Prostate gland (tissue), 2 donors: ENCODE measurements at regions not wholly inside any gene's neighbourhood (a gene's known extent, or its start where the extent isn't known, plus 50 kb on each side); places are given as distances from the start of the nearest gene placed in this dataset.

Experiments used
- CTCF ChIP-seq, 4 experiments: fragments of 200-600 bp in 2 of 4; fragments of 450-650 bp in 2 of 4; sonication (generic) in 2 of 4; IDR thresholded peaks; 1 replicate in 3 of 4; 2 replicates in 1 of 4; pipeline ENCODE4 v1.5.1; 2016 to 2019; ENCODE audit warnings: antibody characterized with exemption in 4 of 4, mild to moderate bottlenecking in 2 of 4, moderate library complexity in 2 of 4
- POLR2A ChIP-seq: fragments of 450-650 bp; IDR thresholded peaks from one replicate; pipeline ENCODE4 v1.6.1; 2016; ENCODE audit warnings: antibody characterized with exemption, mild to moderate bottlenecking

GRCh38 chr13:73173279-73173811, 114.5 kb downstream of the KLF5 start:
- TF ChIP-seq CTCF (IDR thresholded peaks at IDR 0.05): no peak
- TF ChIP-seq POLR2A: no peak
